GM12878 (cell line): ENCODE measurements at regions not wholly inside any gene's neighbourhood (a gene's known extent, or its start where the extent isn't known, plus 50 kb on each side); places are given as distances from the start of the nearest gene placed in this dataset.

ENCODE experiments used
- ATAC-seq: fragments of 200-7000 bp; cut with Tn5 transposase; 3 replicates; pipeline ENCODE4 v1.9.1; 2020; ENCODE audit warnings: mild to moderate bottlenecking, moderate library complexity
- BruUV-seq: library from RNA; stranded (reverse); fragments of 400-500 nt; replicated peaks from 2 replicates; lab custom pipeline; 2021; lab: Mats Ljungman, UMichigan
- CTCF ChIA-PET: fragments of 300-600 bp; sonication (Branson Sonifier 250); formaldehyde crosslinking; extraction: SDS; loops from one replicate; lab custom pipeline; 2021; ENCODE audit warnings: inconsistent platforms; lab: Yijun Ruan, JAX
- POLR2A ChIA-PET: fragments of 350-600 bp; formaldehyde crosslinking; extraction: SDS; loops from one replicate; lab custom pipeline; 2021; ENCODE audit warnings: inconsistent platforms; lab: Charles Lee
- RAD21 ChIA-PET: fragments of 300-600 bp; sonication (Branson Sonifier 250); formaldehyde crosslinking; loops from one replicate; lab custom pipeline; 2023; ENCODE audit warnings: antibody characterized with exemption; ENCODE audit not compliant: unreplicated experiment; lab: Charles Lee
- SMC1A ChIA-PET: fragments of 300-600 bp; sonication (Branson Sonifier 250); formaldehyde crosslinking; loops from one replicate; lab custom pipeline; 2023; ENCODE audit not compliant: unreplicated experiment, uncharacterized antibody; lab: Charles Lee
- DNase-seq: peaks from one replicate; pipeline ENCODE4 v3.0.0-alpha.2; 2011; ENCODE audit warnings: low read depth, low spot score
- FAIRE-seq: peaks from 3 replicates; lab custom pipeline; 2011; peaks lifted over from hg19 to GRCh38; lab: Jason Lieb, UNC
- H2AFZ ChIP-seq: 2 replicates; pipeline ENCODE4 v1.6.0; 2011; ENCODE audit warnings: low read depth, low read length, control low read depth; ENCODE audit not compliant: control insufficient read depth
- H3K27ac ChIP-seq: 2 replicates; pipeline ENCODE4 v1.5.1; 2011; ENCODE audit warnings: control low read depth; ENCODE audit not compliant: control insufficient read depth, insufficient read depth
- H3K27me3 ChIP-seq, 2 experiments: replicated peaks in 1 of 2; 2 replicates each; pipeline versions ENCODE4 v1.6.0 to v1.6.1; 2011; ENCODE audit warnings: low read length in 1 of 2; ENCODE audit not compliant: control insufficient read depth in 2 of 2, insufficient read depth in 2 of 2
- H3K36me3 ChIP-seq, 2 experiments: 2 replicates each; pipeline ENCODE4 v1.5.1; 2011; ENCODE audit warnings: low read length in 1 of 2; ENCODE audit not compliant: control insufficient read depth in 2 of 2, insufficient read depth in 2 of 2
- H3K4me1 ChIP-seq: 2 replicates; pipeline ENCODE4 v1.6.1; 2011; ENCODE audit warnings: mild to moderate bottlenecking, low read length, moderate library complexity, mixed read lengths; ENCODE audit not compliant: control insufficient read depth, insufficient read depth
- H3K4me2 ChIP-seq: 2 replicates; pipeline ENCODE4 v1.6.0; 2011; ENCODE audit warnings: control low read depth; ENCODE audit not compliant: control insufficient read depth, insufficient read depth
- H3K4me3 ChIP-seq: fragments of 200-600 bp; sonication (generic); 2 replicates; pipeline ENCODE4 v1.5.1; 2016
- H3K79me2 ChIP-seq: 2 replicates; pipeline ENCODE4 v1.6.0; 2011; ENCODE audit warnings: low read length; ENCODE audit not compliant: control insufficient read depth, insufficient read depth
- H3K9ac ChIP-seq: 2 replicates; pipeline ENCODE4 v1.8.0; 2011; ENCODE audit warnings: low read length, control low read depth, mixed read lengths; ENCODE audit not compliant: control insufficient read depth, insufficient read depth
- H3K9me3 ChIP-seq: replicated peaks from 3 replicates; pipeline ENCODE4 v1.5.1; 2011; ENCODE audit warnings: mild to moderate bottlenecking, low read length; ENCODE audit not compliant: control insufficient read depth, insufficient read depth
- H4K20me1 ChIP-seq: 2 replicates; pipeline ENCODE4 v1.6.0; 2011; ENCODE audit not compliant: control insufficient read depth, insufficient read depth
- BACH1 ChIP-seq: fragments of 450-650 bp; IDR thresholded peaks from 2 replicates; pipeline ENCODE4 v1.6.1; 2017; ENCODE audit warnings: mild to moderate bottlenecking, borderline replicate concordance
- BHLHE40 ChIP-seq, 2 experiments: fragments of 450-650 bp in 1 of 2; IDR thresholded peaks; 2 replicates each; pipeline ENCODE4 v1.6.1; 2011 to 2017; ENCODE audit warnings: low read depth in 2 of 2, borderline replicate concordance in 1 of 2, improper control_type of control experiment in 1 of 2, low read length in 1 of 2, mild to moderate bottlenecking in 1 of 2
- EGR1 ChIP-seq, 2 experiments: IDR thresholded peaks; 1 replicate in 1 of 2; 2 replicates in 1 of 2; pipeline ENCODE4 v1.6.1; 2011 to 2012; ENCODE audit warnings: low read depth in 2 of 2, low read length in 2 of 2, borderline replicate concordance in 1 of 2, mild to moderate bottlenecking in 1 of 2, moderate library complexity in 1 of 2
- IKZF1 ChIP-seq: fragments of 450-650 bp; conservative IDR thresholded peaks from 2 replicates; pipeline ENCODE4 v1.6.1; 2017; ENCODE audit warnings: antibody characterized with exemption, mild to moderate bottlenecking
- IRF4 ChIP-seq: IDR thresholded peaks from 2 replicates; pipeline ENCODE4 v1.6.1; 2011; ENCODE audit warnings: low read depth, low read length
- JUND ChIP-seq: IDR thresholded peaks from 2 replicates; pipeline ENCODE4 v1.6.1; 2012; ENCODE audit warnings: low read depth, mild to moderate bottlenecking, low read length, improper control_type of control experiment, moderate library complexity
- MTA2 ChIP-seq: fragments of 450-650 bp; IDR thresholded peaks from 2 replicates; pipeline ENCODE4 v1.6.1; 2016; ENCODE audit warnings: low read depth, mild to moderate bottlenecking, moderate library complexity
- MTA3 ChIP-seq: IDR thresholded peaks from 2 replicates; pipeline ENCODE4 v1.6.1; 2012; ENCODE audit warnings: low read length, inconsistent platforms, borderline replicate concordance
- NFIC ChIP-seq: IDR thresholded peaks from 2 replicates; pipeline ENCODE4 v1.6.1; 2012; ENCODE audit warnings: low read depth, mild to moderate bottlenecking, inconsistent platforms, low read length, moderate library complexity
- NRF1 ChIP-seq: conservative IDR thresholded peaks from 2 replicates; pipeline ENCODE4 v1.6.1; 2011; ENCODE audit warnings: mild to moderate bottlenecking, low read depth, low read length, improper control_type of control experiment
- RAD21 ChIP-seq: IDR thresholded peaks from 2 replicates; pipeline ENCODE4 v1.6.1; 2011; ENCODE audit warnings: mild to moderate bottlenecking, low read depth, low read length, moderate library complexity; ENCODE audit not compliant: insufficient read depth
- SMC3 ChIP-seq: IDR thresholded peaks from 2 replicates; pipeline ENCODE4 v1.6.1; 2011; ENCODE audit warnings: low read length, improper control_type of control experiment, borderline replicate concordance
- ZNF207 ChIP-seq: fragments of 450-650 bp; IDR thresholded peaks from 2 replicates; pipeline ENCODE4 v1.6.1; 2014; ENCODE audit warnings: antibody characterized with exemption, mild to moderate bottlenecking, borderline replicate concordance
- WGBS: methylation state at CpG from one replicate; pipeline ENCODE4 v1.1.6; 2016; ENCODE audit warnings: low lambda C conversion rate; ENCODE audit not compliant: insufficient replicate concordance, insufficient coverage; ENCODE audit errors: missing lambda C conversion rate; 5-methylcytosine and 5-hydroxymethylcytosine counted together
- in situ Hi-C: fragments of 300-500 bp; cut with MboI; formaldehyde crosslinking; loops from 9 replicates; pipeline ENCODE4 v1.14.3; 2018; ENCODE audit warnings: mixed read lengths
- intact Hi-C: fragments of 100-400 bp; cut with micrococcal nuclease; formaldehyde crosslinking; loops from one replicate; pipeline ENCODE4 v1.14.2; 2022; ENCODE audit not compliant: unreplicated experiment
- TF ChIP-seq, protein P1 (sequence below): fragments of 450-650 bp; formaldehyde crosslinking; IDR thresholded peaks from 2 replicates; pipeline ENCODE4 v1.4.0; 2022; ENCODE audit warnings: mild to moderate bottlenecking, moderate library complexity
- TF ChIP-seq, protein P2 (sequence below): fragments of 450-650 bp; IDR thresholded peaks from 2 replicates; pipeline ENCODE4 v1.6.1; 2018; ENCODE audit warnings: mild to moderate bottlenecking, low read depth, moderate library complexity; ENCODE audit not compliant: partially characterized antibody
- TF ChIP-seq, protein P3 (sequence below): fragments of 450-650 bp; formaldehyde crosslinking; IDR thresholded peaks from 2 replicates; pipeline ENCODE4 v1.5.0; 2022; ENCODE audit warnings: mild to moderate bottlenecking, missing genetic modification characterization

DNA sequence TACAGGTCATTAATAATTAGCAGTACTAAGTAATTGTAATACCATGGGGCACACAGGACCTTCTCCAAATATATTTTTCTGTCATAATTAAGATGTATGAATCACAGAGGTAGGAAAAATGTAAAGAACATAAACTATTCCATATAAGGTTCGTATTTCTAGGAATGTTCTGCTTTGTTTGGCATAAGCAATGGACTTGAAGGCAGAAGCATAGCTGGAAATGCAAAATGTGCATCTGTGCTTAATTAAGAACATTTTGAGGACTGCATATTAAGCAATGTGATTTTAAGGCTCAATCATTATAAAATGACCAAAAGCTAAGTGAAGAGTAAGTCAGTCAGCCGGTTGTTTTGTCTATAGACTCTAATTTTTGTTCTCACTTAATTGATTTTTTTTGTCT is 123.2 kb downstream of the RBM43 start:
- H3K27ac ChIP-seq = no peak overlapping the region
- no peak overlapping the region for H2AFZ ChIP-seq
- no peak overlapping the region for H3K4me2 ChIP-seq
- H3K4me1 ChIP-seq = no peaks in the 10 kb centered on the region
- FAIRE-seq (no peak), DNase-seq (no peak), ATAC-seq (no peak)
- RAD21 ChIA-PET = no interaction called here
- no peaks in the 10 kb centered on the region for H4K20me1 ChIP-seq
- no peak overlapping the region for H3K9ac ChIP-seq
- POLR2A ChIA-PET = no interaction called here
- no TSS peak for BruUV-seq
- no peaks in the 10 kb centered on the region for H3K36me3 ChIP-seq
- WGBS = 0% methylated on average over 2 of the region's 2 CpGs
- in situ Hi-C loops = no loop called here
- H3K27me3 ChIP-seq = no peaks in the 10 kb centered on the region
- no peak overlapping the region for H3K4me3 ChIP-seq
- no peaks in the 10 kb centered on the region for H3K9me3 ChIP-seq
- CTCF ChIA-PET = no interaction called here
- H3K79me2 ChIP-seq = no peaks in the 10 kb centered on the region
- SMC1A ChIA-PET = no interaction called here
- intact Hi-C loops = no loop called here
- TF ChIP-seq MTA2 (no peak), MTA3 (no peak), BACH1 (no peak), BHLHE40 (IDR thresholded peaks at IDR 0.05; ENCODE audit: borderline replicate concordance in 1 of 2, low read depth in 2 of 2, low read length in 1 of 2) (no peak), EGR1 (IDR thresholded peaks at IDR 0.05; ENCODE audit: borderline replicate concordance in 1 of 2, low read depth in 2 of 2, low read length in 2 of 2) (no peak), RAD21 (no peak), JUND (no peak), NFIC (no peak), IRF4 (no peak), NRF1 (no peak), ZNF207 (no peak), IKZF1 (no peak), SMC3 (no peak)
- TF ChIP-seq, protein P1, sequence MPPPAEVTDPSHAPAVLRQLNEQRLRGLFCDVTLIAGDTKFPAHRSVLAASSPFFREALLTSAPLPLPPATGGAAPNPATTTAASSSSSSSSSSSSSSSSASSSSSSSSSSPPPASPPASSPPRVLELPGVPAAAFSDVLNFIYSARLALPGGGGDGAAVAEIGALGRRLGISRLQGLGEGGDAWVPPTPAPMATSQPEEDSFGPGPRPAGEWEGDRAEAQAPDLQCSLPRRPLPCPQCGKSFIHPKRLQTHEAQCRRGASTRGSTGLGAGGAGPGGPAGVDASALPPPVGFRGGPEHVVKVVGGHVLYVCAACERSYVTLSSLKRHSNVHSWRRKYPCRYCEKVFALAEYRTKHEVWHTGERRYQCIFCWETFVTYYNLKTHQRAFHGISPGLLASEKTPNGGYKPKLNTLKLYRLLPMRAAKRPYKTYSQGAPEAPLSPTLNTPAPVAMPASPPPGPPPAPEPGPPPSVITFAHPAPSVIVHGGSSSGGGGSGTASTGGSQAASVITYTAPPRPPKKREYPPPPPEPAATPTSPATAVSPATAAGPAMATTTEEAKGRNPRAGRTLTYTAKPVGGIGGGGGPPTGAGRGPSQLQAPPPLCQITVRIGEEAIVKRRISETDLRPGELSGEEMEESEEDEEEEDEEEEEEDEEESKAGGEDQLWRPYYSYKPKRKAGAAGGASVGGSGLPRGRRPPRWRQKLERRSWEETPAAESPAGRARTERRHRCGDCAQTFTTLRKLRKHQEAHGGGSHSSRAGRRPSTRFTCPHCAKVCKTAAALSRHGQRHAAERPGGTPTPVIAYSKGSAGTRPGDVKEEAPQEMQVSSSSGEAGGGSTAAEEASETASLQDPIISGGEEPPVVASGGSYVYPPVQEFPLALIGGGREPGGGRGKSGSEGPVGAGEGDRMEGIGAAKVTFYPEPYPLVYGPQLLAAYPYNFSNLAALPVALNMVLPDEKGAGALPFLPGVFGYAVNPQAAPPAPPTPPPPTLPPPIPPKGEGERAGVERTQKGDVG (CRISPR knock-in tag) = no peak
- TF ChIP-seq, protein P2, sequence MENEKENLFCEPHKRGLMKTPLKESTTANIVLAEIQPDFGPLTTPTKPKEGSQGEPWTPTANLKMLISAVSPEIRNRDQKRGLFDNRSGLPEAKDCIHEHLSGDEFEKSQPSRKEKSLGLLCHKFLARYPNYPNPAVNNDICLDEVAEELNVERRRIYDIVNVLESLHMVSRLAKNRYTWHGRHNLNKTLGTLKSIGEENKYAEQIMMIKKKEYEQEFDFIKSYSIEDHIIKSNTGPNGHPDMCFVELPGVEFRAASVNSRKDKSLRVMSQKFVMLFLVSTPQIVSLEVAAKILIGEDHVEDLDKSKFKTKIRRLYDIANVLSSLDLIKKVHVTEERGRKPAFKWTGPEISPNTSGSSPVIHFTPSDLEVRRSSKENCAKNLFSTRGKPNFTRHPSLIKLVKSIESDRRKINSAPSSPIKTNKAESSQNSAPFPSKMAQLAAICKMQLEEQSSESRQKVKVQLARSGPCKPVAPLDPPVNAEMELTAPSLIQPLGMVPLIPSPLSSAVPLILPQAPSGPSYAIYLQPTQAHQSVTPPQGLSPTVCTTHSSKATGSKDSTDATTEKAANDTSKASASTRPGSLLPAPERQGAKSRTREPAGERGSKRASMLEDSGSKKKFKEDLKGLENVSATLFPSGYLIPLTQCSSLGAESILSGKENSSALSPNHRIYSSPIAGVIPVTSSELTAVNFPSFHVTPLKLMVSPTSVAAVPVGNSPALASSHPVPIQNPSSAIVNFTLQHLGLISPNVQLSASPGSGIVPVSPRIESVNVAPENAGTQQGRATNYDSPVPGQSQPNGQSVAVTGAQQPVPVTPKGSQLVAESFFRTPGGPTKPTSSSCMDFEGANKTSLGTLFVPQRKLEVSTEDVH = no peak
- TF ChIP-seq, protein P3, sequence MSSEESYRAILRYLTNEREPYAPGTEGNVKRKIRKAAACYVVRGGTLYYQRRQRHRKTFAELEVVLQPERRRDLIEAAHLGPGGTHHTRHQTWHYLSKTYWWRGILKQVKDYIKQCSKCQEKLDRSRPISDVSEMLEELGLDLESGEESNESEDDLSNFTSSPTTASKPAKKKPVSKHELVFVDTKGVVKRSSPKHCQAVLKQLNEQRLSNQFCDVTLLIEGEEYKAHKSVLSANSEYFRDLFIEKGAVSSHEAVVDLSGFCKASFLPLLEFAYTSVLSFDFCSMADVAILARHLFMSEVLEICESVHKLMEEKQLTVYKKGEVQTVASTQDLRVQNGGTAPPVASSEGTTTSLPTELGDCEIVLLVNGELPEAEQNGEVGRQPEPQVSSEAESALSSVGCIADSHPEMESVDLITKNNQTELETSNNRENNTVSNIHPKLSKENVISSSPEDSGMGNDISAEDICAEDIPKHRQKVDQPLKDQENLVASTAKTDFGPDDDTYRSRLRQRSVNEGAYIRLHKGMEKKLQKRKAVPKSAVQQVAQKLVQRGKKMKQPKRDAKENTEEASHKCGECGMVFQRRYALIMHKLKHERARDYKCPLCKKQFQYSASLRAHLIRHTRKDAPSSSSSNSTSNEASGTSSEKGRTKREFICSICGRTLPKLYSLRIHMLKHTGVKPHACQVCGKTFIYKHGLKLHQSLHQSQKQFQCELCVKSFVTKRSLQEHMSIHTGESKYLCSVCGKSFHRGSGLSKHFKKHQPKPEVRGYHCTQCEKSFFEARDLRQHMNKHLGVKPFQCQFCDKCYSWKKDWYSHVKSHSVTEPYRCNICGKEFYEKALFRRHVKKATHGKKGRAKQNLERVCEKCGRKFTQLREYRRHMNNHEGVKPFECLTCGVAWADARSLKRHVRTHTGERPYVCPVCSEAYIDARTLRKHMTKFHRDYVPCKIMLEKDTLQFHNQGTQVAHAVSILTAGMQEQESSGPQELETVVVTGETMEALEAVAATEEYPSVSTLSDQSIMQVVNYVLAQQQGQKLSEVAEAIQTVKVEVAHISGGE = no peak
